Caco-2 (cell line): ENCODE measurements at regions not wholly inside any gene's neighbourhood (a gene's known extent, or its start where the extent isn't known, plus 50 kb on each side); places are given as distances from the start of the nearest gene placed in this dataset.
A peak's percentile ranks its signal among the peaks of the same experiment; 100 is the strongest.

ENCODE experiments used
- BruUV-seq: library from RNA; stranded (reverse); fragments of 400-500 nt; replicated peaks from 2 replicates; lab custom pipeline; 2021; lab: Mats Ljungman, UMichigan
- CTCF ChIA-PET: fragments of 300-600 bp; sonication (Branson Sonifier 250); formaldehyde crosslinking; loops from one replicate; lab custom pipeline; 2022; ENCODE audit warnings: antibody characterized with exemption; lab: Charles Lee
- POLR2A ChIA-PET: fragments of 300-600 bp; sonication (Branson Sonifier 250); formaldehyde crosslinking; loops from one replicate; lab custom pipeline; 2022; ENCODE audit warnings: antibody characterized with exemption; lab: Charles Lee
- DNase-seq, 2 experiments: peaks; one replicate each; pipeline versions ENCODE4 v3.0.0 to v3.0.0-alpha.2; 2020 to 2022
- H3K27me3 ChIP-seq: replicated peaks from 2 replicates; pipeline ENCODE4 v1.6.0; 2011; ENCODE audit warnings: low read length; ENCODE audit not compliant: control insufficient read depth, insufficient read depth
- H3K36me3 ChIP-seq: 2 replicates; pipeline ENCODE4 v1.5.1; 2011; ENCODE audit warnings: low read length; ENCODE audit not compliant: control insufficient read depth, insufficient read depth
- H3K4me1 ChIP-seq: fragments of 250-450 bp; sonication (Bioruptor Pico); 2 replicates; pipeline ENCODE4 v1.5.1; 2020; ENCODE audit warnings: mild to moderate bottlenecking
- H3K4me3 ChIP-seq: 2 replicates; pipeline ENCODE4 v1.5.1; 2011; ENCODE audit warnings: low read depth, mild to moderate bottlenecking, control low read depth, low read length
- H3K9me3 ChIP-seq: fragments of 250-450 bp; sonication (Bioruptor Pico); 2 replicates; pipeline ENCODE4 v1.5.1; 2020; ENCODE audit warnings: mild to moderate bottlenecking, moderate library complexity
- H3K27ac Mint-ChIP-seq: one replicate; pipeline ENCODE4 v1.8.0; 2022; ENCODE audit warnings: mixed read lengths; ENCODE audit not compliant: unreplicated experiment
- H3K27me3 Mint-ChIP-seq: one replicate; pipeline ENCODE4 v1.8.0; 2022; ENCODE audit warnings: mixed read lengths; ENCODE audit not compliant: insufficient read depth, unreplicated experiment
- H3K36me3 Mint-ChIP-seq: one replicate; pipeline ENCODE4 v1.8.0; 2022; ENCODE audit warnings: mild to moderate bottlenecking, mixed read lengths; ENCODE audit not compliant: insufficient read depth, unreplicated experiment
- H3K4me1 Mint-ChIP-seq: one replicate; pipeline ENCODE4 v1.8.0; 2022; ENCODE audit warnings: low read depth, mixed read lengths; ENCODE audit not compliant: unreplicated experiment
- H3K4me3 Mint-ChIP-seq: one replicate; pipeline ENCODE4 v1.8.0; 2022; ENCODE audit warnings: mild to moderate bottlenecking, moderate library complexity, mixed read lengths; ENCODE audit not compliant: unreplicated experiment
- H3K9me3 Mint-ChIP-seq: one replicate; pipeline ENCODE4 v1.8.0; 2022; ENCODE audit warnings: mixed read lengths; ENCODE audit not compliant: unreplicated experiment
- intact Hi-C: fragments of 100-400 bp; cut with micrococcal nuclease; formaldehyde crosslinking; loops from one replicate; pipeline ENCODE4 v1.10.0; 2022; ENCODE audit not compliant: unreplicated experiment
- TF ChIP-seq, protein P1 (sequence below), 2 experiments: fragments of 200-600 bp in 1 of 2; IDR thresholded peaks; 1 replicate in 1 of 2; 2 replicates in 1 of 2; pipeline versions ENCODE4 v1.5.1 to v1.8.0; 2011 to 2022; ENCODE audit warnings: antibody characterized with exemption in 1 of 2, control low read depth in 1 of 2, inconsistent platforms in 1 of 2, low read depth in 1 of 2, low read length in 1 of 2, mild to moderate bottlenecking in 1 of 2, moderate library complexity in 1 of 2; ENCODE audit not compliant: insufficient read depth in 1 of 2, severe bottlenecking in 1 of 2, unreplicated experiment in 1 of 2

DNA sequence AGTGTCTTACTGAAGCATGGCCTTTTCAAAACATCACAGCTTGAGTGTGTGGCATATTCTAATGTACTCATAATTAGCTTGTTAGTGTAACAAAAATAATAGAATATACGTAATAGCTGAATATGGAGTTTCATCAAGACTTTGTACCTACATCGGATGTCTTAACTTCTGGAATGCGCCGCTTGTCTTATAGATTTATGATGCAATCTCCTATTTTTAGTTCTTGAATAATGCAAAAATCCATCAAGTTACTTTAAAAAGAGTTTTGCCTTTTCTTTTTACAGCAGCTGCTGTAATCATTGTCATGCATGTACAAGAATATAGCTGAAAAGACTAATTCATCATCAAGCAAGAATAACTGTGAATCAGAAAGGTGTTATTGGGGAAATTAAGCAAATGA, 140.7 kb upstream of the SCN7A start:
- POLR2A ChIA-PET: no interaction called here
- Mint-ChIP-seq H3K9me3 (peaks cover 9% of the 10 kb centered on the region), H3K36me3 (no peaks in the 10 kb centered on the region), H3K27ac (no peak overlapping the region), H3K27me3 (no peaks in the 10 kb centered on the region), H3K4me1 (no peaks in the 10 kb centered on the region), H3K4me3 (no peak overlapping the region)
- intact Hi-C loops: no loop called here
- H3K27me3 ChIP-seq: no peaks in the 10 kb centered on the region
- H3K4me1 ChIP-seq: no peaks in the 10 kb centered on the region
- TF ChIP-seq, protein P1, sequence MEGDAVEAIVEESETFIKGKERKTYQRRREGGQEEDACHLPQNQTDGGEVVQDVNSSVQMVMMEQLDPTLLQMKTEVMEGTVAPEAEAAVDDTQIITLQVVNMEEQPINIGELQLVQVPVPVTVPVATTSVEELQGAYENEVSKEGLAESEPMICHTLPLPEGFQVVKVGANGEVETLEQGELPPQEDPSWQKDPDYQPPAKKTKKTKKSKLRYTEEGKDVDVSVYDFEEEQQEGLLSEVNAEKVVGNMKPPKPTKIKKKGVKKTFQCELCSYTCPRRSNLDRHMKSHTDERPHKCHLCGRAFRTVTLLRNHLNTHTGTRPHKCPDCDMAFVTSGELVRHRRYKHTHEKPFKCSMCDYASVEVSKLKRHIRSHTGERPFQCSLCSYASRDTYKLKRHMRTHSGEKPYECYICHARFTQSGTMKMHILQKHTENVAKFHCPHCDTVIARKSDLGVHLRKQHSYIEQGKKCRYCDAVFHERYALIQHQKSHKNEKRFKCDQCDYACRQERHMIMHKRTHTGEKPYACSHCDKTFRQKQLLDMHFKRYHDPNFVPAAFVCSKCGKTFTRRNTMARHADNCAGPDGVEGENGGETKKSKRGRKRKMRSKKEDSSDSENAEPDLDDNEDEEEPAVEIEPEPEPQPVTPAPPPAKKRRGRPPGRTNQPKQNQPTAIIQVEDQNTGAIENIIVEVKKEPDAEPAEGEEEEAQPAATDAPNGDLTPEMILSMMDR (IDR thresholded peaks at IDR 0.05; ENCODE audit: insufficient read depth in 1 of 2, low read depth in 1 of 2, low read length in 1 of 2, severe bottlenecking in 1 of 2, unreplicated experiment in 1 of 2): no peak
- BruUV-seq: no TSS peak
- no peaks in the 10 kb centered on the region; the same call in none of the 2 replicates for H3K9me3 ChIP-seq
- H3K4me3 ChIP-seq: no peak overlapping the region
- DNase-seq: no peak
- no peaks in the 10 kb centered on the region for H3K36me3 ChIP-seq
- CTCF ChIA-PET: no interaction called here

DNA sequence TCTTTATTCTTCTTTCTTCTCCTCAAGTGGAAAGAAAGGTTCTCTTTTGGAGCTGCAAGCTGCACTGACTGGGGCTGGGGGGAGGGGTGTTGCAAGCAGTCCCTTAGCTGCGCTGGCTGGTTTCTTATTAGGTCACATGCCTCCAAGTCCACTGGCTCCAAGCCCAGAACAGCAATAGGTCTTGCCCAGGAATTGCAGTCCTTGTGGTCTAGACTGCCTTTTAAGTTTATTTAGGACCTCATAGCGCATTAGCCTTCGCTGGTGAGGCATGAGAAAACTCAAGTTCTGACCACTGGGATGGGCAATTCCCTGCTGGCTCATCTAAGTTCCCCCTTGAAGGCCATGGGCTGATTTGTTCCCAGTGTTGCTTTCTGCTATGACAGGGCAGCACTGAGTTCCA, 138.6 kb upstream of the SCN7A start:
- Histone ChIP-seq H3K4me3 (no peak overlapping the region), H3K4me1 (peaks cover 4% of the 10 kb centered on the region; the same call in 1 of the 2 replicates), H3K36me3 (no peaks in the 10 kb centered on the region), H3K9me3 (no peaks in the 10 kb centered on the region; the same call in none of the 2 replicates), H3K27me3 (no peaks in the 10 kb centered on the region)
- Mint-ChIP-seq H3K27me3 (no peaks in the 10 kb centered on the region), H3K4me3 (no peak overlapping the region), H3K27ac (no peak overlapping the region), H3K9me3 (peaks cover 9% of the 10 kb centered on the region), H3K36me3 (no peaks in the 10 kb centered on the region), H3K4me1 (no peaks in the 10 kb centered on the region)
- POLR2A ChIA-PET: no interaction called here
- no TSS peak for BruUV-seq
- intact Hi-C loops: no loop called here
- DNase-seq: no peak
- TF ChIP-seq, protein P1 (IDR thresholded peaks at IDR 0.05; ENCODE audit: insufficient read depth in 1 of 2, low read depth in 1 of 2, low read length in 1 of 2, severe bottlenecking in 1 of 2, unreplicated experiment in 1 of 2): no peak
- CTCF ChIA-PET: no interaction called here

DNA sequence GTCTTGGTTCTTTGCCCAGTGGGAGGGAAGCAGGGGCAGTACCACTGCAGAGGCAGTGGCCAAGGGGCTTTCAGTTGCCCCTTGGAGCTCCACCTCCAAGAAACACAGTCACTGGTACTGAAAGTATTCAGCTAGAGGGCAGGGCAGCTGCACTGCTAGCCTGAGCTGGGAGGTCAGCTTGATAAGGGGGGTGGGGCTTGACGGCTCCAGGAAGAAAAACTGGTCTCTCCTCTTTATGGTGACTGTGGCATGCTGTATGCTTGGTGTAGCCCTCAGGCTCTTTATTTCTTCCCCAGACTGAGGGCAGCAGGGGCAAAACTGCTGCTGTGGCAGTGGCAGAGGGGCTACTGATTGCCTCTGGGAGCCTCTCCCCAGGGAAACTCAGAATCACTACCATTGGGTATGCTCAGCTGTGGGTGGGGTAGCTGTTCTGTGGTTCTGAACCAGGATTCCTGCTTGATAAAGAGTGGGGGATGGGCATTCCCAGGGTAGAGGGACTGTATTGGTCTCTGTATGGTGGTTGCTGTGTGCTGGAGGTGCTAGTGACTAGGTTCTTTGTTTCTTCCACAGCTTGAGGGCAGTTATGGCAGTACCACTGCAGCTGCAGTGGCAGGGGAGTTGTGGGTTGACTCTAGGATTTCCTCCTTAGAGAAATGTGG, 134.6 kb upstream of the SCN7A start:
- POLR2A ChIA-PET: no interaction called here
- Histone ChIP-seq H3K9me3 (no peaks in the 10 kb centered on the region; the same call in 1 of the 2 replicates), H3K27me3 (no peaks in the 10 kb centered on the region), H3K4me3 (no peak overlapping the region), H3K36me3 (no peaks in the 10 kb centered on the region), H3K4me1 (peaks cover 4% of the 10 kb centered on the region; the same call in 1 of the 2 replicates)
- no TSS peak for BruUV-seq
- no peaks in the 10 kb centered on the region for H3K36me3 Mint-ChIP-seq
- no peaks in the 10 kb centered on the region for H3K27me3 Mint-ChIP-seq
- DNase-seq: peak; percentile 29 to 43
- TF ChIP-seq, protein P1 (IDR thresholded peaks at IDR 0.05; ENCODE audit: insufficient read depth in 1 of 2, low read depth in 1 of 2, low read length in 1 of 2, severe bottlenecking in 1 of 2, unreplicated experiment in 1 of 2): no peak
- intact Hi-C loops: no loop called here
- H3K27ac Mint-ChIP-seq: no peak overlapping the region
- CTCF ChIA-PET: no interaction called here
- no peak overlapping the region for H3K4me3 Mint-ChIP-seq
- H3K4me1 Mint-ChIP-seq: no peaks in the 10 kb centered on the region
- peaks cover 9% of the 10 kb centered on the region for H3K9me3 Mint-ChIP-seq
